Large intestine (tissue), 3 donors: ENCODE measurements at regions not wholly inside any gene's neighbourhood (a gene's known extent, or its start where the extent isn't known, plus 50 kb on each side); places are given as distances from the start of the nearest gene placed in this dataset.
"Not testable (repeated sequence)": the region's sequence is repeated elsewhere in the genome, so short reads cannot be mapped to it uniquely, and the experiment has no call there.

ENCODE experiments used
- DNase-seq, 2 donors: peaks; one replicate each; pipeline versions ENCODE4 v3.0.0 to v3.0.0-alpha.2; 2013
- H3K27ac ChIP-seq: one replicate; pipeline ENCODE4 v1.5.1; 2013; ENCODE audit warnings: low read length
- H3K27me3 ChIP-seq: 2 replicates; pipeline ENCODE4 v1.6.1; 2013; ENCODE audit warnings: low read length; ENCODE audit not compliant: control insufficient read depth, insufficient read depth
- H3K36me3 ChIP-seq: 2 replicates; pipeline ENCODE4 v1.6.1; 2013; ENCODE audit warnings: low read length; ENCODE audit not compliant: control insufficient read depth, insufficient read depth
- H3K4me1 ChIP-seq: one replicate; pipeline ENCODE4 v1.6.1; 2013; ENCODE audit warnings: low read length; ENCODE audit not compliant: control insufficient read depth, insufficient read depth
- H3K4me3 ChIP-seq: one replicate; pipeline ENCODE4 v1.5.1; 2013; ENCODE audit warnings: low read length
- H3K9me3 ChIP-seq: one replicate; pipeline ENCODE4 v1.6.1; 2013; ENCODE audit warnings: mild to moderate bottlenecking, low read depth, low read length, moderate library complexity; ENCODE audit not compliant: control insufficient read depth
- WGBS: methylation state at CpG from one replicate; pipeline ENCODE4 v1.1.5; 2013; ENCODE audit warnings: low lambda C conversion rate; ENCODE audit not compliant: insufficient coverage; 5-methylcytosine and 5-hydroxymethylcytosine counted together

DNA sequence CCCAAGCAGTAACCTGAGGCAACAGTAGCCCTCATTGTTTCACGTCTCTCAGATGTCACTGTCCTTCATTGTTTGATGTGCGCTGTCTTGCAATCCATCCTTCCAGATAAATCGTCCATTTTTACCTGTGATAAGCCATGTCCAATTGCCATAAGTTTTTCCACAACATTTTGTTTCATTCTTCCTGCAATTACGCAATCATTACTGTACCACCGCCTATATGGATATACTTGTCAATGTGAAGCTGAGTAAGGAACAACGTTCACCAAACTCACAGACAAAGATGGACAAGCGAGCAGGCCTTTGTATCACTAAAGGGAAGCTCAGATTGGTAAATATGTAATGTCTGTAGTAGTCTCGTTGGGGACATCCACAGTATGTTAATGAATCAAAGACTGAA lies 452.5 kb upstream of the NDN start:
- not testable (repeated sequence) for H3K4me1 ChIP-seq, H3K27me3 ChIP-seq, H3K9me3 ChIP-seq, H3K4me3 ChIP-seq, H3K27ac ChIP-seq, DNase-seq, H3K36me3 ChIP-seq
- WGBS: 100% methylated on average over 2 of the region's 8 CpGs

DNA sequence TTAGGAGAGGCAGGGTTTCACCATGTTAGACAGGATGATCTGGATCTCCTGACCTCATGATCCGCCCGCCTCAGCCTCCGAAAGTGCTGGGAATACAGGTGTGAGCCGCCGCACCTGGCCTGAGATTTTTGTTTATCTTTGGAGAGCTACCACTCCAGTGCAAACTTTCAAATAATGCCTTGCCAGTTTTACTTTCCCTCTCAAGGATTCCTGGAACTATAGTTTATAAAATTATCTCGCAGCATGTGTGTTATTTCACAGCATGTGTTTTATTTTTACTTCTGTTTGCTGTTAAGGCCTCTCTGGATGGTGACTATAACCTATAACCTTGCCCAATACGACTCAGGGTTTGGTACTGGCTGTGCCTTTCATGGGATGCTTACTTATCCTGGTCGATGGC lies 458.0 kb upstream of the NDN start:
- H3K4me3 ChIP-seq, H3K27me3 ChIP-seq, H3K36me3 ChIP-seq, H3K4me1 ChIP-seq, DNase-seq, H3K9me3 ChIP-seq, H3K27ac ChIP-seq: not testable (repeated sequence)
- WGBS: no CpG with 5 or more reads among the region's 8 CpGs

DNA sequence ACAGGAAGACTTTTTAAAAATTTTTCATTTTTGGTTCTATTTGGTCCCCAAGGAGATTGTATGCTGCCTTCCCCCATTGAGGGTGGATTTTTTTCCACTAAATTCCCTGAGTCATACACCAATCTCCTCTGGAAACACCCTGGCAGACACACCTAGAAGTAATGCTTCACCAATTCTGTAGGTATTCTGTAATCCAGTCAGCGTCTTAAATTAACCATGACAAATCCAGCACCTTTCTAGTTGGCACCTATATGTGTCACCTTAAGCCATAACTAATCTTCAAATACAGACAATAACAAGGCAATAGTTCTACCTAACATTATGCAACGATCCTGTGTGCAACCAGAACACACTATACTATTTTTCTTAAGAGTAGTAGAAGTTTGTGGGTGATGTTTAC lies 459.1 kb upstream of the NDN start:
- no peaks in the 10 kb centered on the region for H3K27me3 ChIP-seq
- DNase-seq: no peak
- no peaks in the 10 kb centered on the region for H3K36me3 ChIP-seq
- H3K9me3 ChIP-seq: no peaks in the 10 kb centered on the region
- H3K27ac ChIP-seq: no peak overlapping the region
- WGBS: no CpG with 5 or more reads among the region's 2 CpGs
- H3K4me3 ChIP-seq: no peak overlapping the region
- H3K4me1 ChIP-seq: no peaks in the 10 kb centered on the region

- no peak for DNase-seq
- H3K4me3 ChIP-seq: no peak overlapping the region
- no peaks in the 10 kb centered on the region for H3K9me3 ChIP-seq
- no peaks in the 10 kb centered on the region for H3K4me1 ChIP-seq
- H3K36me3 ChIP-seq: no peaks in the 10 kb centered on the region
- 80% methylated on average over 1 of the region's 2 CpGs for WGBS
- no peak overlapping the region for H3K27ac ChIP-seq
- no peaks in the 10 kb centered on the region for H3K27me3 ChIP-seq
These were observed 463.4 kb upstream of the NDN start for GRCh38 chr15:24150542-24150941.

DNA sequence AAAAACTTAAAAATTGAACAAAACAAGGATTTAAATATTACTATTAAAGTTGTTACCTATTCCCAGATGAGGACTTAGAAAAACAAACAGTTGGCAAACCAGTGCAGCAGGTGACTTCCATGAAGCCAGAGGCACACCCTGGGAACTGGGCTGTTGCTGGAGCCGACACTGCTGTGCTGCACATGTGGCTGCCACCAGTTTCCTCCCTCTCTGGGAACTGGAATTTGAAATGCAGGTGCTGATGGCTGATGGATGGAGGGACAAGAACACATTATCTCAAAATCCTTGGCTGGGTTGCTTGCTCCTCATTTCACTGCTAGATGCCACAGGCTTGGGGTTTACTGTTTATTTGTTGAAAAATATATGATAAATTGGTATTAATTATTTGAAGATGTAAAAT lies 471.2 kb upstream of the NDN start:
- not testable (repeated sequence) for H3K27me3 ChIP-seq, H3K4me3 ChIP-seq, H3K27ac ChIP-seq, H3K4me1 ChIP-seq, H3K9me3 ChIP-seq, DNase-seq, H3K36me3 ChIP-seq
- WGBS: no CpG with 5 or more reads among the region's 1 CpG

- H3K27me3 ChIP-seq, H3K4me1 ChIP-seq, H3K4me3 ChIP-seq, H3K9me3 ChIP-seq, DNase-seq, H3K27ac ChIP-seq, H3K36me3 ChIP-seq: not testable (repeated sequence)
- WGBS: no CpG with 5 or more reads among the region's 3 CpGs
These were observed 478.4 kb upstream of the NDN start for GRCh38 chr15:24165512-24165911.

DNA sequence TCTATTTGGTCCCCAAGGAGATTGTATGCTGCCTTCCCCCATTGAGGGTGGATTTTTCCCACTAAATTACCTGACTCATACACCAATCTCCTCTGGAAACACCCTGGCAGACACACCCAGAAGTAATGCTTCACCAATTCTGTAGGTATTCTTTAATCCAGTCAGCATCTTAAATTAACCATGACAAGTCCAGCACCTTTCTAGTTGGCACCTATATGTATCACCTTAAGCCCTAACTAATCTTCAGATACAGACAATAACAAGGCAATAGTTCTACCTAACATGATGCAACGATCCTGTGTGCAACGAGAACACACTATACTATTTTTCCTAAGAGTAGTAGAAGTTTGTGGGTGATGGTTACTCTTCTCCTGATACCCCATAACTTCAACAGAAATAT lies 473.3 kb upstream of the NPAP1 start:
- not testable (repeated sequence) for H3K4me3 ChIP-seq, H3K4me1 ChIP-seq, H3K27me3 ChIP-seq, H3K27ac ChIP-seq, H3K9me3 ChIP-seq, DNase-seq, H3K36me3 ChIP-seq
- 60% methylated on average over 1 of the region's 2 CpGs for WGBS

DNA sequence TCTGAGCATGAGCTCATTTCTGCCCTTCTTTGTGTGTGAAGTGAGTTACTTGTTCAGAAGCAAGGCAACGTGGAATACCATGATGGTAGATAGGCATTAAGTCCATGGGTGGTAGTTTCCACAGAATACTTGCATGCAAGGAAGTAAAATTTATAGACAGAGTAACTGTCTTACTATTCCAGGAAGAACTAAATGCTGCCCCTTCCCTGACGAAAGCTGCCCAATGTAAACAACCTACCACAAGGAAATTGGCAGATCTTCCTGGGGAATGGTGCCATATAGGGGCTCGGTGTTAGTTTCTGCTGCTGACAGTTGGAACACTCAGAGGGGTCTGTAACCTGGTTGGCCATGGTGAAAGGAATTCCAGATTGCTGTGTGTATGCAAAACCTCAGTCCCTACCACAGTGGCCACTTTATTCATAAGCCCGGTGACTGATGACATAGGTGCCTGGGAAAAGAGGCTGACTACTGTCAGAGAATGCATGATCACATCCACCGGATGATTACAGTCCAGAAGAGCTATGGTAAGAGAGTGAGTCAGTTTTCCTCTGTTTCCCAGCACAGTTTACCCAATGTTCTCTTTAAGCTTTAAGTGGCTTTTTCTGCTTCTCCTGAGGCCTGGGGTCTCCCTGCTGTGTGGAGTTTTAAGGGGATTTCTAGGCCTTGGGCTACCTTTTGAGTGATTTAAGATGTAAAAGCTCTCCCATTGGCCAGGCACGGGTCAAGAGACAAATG lies 463.7 kb upstream of the NPAP1 start:
- not testable (repeated sequence) for H3K4me3 ChIP-seq, H3K9me3 ChIP-seq, H3K27ac ChIP-seq, H3K27me3 ChIP-seq, H3K36me3 ChIP-seq, DNase-seq, H3K4me1 ChIP-seq
- no CpG with 5 or more reads among the region's 6 CpGs for WGBS

- 80% methylated on average over 2 of the region's 7 CpGs for WGBS
- Histone ChIP-seq H3K9me3 (no peaks in the 10 kb centered on the region), H3K27ac (no peak overlapping the region), H3K27me3 (no peaks in the 10 kb centered on the region), H3K36me3 (no peaks in the 10 kb centered on the region), H3K4me3 (no peak overlapping the region), H3K4me1 (no peaks in the 10 kb centered on the region)
- no peak for DNase-seq
These were observed 451.8 kb upstream of the NPAP1 start for GRCh38 chr15:24223739-24224138.

- no peaks in the 10 kb centered on the region for H3K9me3 ChIP-seq
- H3K4me1 ChIP-seq: no peaks in the 10 kb centered on the region
- no peaks in the 10 kb centered on the region for H3K27me3 ChIP-seq
- no peak overlapping the region for H3K27ac ChIP-seq
- H3K36me3 ChIP-seq: no peaks in the 10 kb centered on the region
- H3K4me3 ChIP-seq: no peak overlapping the region
- no peak for DNase-seq
- no CpG with 5 or more reads among the region's 1 CpG for WGBS
These were observed 451.4 kb upstream of the NPAP1 start for GRCh38 chr15:24224161-24224560.

DNA sequence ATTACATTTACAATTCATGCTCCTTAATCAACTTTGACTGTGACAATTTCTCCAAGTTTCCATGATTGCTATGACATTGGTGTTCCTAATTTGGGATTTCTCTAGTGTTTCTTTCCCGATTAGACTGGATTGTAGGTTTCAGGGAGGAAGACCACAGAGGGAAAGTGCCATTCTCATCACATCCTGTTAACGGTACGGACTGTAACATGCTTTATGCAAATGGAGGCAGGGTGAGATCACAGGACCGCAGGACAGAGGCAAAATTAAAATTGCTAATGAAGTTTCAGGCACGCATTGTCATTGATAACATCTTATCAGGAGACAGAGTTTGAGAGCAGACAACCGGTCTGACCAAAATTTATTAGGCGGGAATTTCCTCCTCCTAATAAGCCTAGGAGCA lies 446.7 kb upstream of the NPAP1 start:
- H3K9me3 ChIP-seq, DNase-seq, H3K36me3 ChIP-seq, H3K27ac ChIP-seq, H3K27me3 ChIP-seq, H3K4me1 ChIP-seq, H3K4me3 ChIP-seq: not testable (repeated sequence)
- WGBS: no CpG with 5 or more reads among the region's 7 CpGs
